HG02798 (cell line): ENCODE measurements at regions not wholly inside any gene's neighbourhood (a gene's known extent, or its start where the extent isn't known, plus 50 kb on each side); places are given as distances from the start of the nearest gene placed in this dataset.

Experiments used
- ATAC-seq: cut with Tn5 transposase; IDR thresholded peaks from one replicate; pipeline ENCODE4 v1.9.1; 2021; ENCODE audit warnings: mild to moderate bottlenecking; ENCODE audit not compliant: unreplicated experiment, poor library complexity

DNA sequence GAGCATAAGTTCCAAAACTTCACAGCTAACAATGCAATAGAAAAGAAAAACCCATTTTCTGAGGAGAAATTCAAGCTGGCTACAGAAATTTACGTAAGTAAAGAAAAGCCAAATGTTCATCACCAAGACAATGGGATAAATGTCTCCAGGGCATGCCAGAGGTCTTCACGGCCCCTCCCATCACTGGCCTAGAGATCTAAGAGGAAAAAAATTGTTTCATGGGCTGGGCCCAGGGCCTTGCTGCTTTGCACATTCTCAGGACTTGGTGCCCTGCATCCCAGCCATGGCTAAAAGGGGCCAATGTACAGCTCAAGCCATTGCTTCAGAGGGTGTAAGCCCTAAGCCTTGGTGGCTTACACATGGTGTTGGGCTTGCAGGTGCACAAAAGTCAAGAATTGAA, 443.6 kb downstream of the ELAVL2 start:
- ATAC-seq: no peak

DNA sequence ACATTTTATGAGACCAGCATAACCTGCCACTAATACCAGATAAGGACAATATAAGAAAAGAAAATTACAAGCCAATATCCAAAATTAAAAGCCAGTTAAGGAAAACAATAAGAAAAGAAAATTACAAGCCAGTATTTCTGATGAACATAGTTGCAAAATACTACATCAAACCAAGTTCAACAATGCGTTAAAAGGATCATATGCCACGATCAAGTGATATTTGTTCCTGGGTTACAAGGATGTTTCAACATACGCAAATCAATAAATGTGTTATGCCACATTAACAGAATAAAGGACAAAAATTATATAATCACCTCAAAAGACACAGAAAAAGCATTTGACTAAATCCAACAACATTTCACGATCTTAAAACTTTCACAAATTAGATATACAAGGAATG, 431.9 kb downstream of the ELAVL2 start:
- ATAC-seq: no peak

DNA sequence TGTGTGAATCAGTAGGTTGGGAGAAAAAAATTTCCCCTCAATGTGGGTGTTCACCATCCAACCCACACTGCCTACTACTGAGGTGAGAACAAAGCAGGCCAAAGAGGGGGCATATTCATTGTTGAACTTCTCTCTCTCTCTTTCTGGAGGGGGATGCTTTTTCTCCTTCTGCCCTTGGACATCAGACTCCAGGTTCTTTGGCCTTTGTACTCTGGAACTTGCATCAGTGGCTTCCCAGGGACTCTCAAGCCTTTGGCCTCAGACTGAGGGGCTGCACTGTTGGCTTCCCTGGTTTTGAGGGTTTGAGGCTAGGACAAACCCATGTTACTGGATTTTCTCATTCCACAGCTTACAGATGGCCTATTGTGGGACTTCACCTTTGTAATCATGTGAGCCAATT, 417.2 kb downstream of the ELAVL2 start:
- no peak for ATAC-seq

DNA sequence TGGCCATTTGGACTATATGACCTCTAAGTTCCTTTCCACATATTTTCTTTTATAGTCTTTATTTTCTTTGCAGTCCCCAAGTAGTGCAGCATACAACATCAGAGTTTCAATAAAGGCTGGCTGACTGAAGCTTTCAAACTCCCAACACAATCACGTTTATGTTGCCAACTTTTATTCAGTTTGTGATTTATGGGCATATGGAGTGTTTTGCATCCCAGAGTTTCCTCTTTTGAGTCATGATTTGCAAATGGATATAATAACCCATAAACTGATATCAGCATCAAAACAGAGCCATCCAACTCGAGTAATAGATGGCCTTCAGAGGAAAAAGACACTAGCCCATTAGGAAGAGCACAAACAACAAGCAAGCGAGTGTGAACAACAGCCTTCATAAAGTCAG, 414.0 kb downstream of the ELAVL2 start:
- no peak for ATAC-seq

DNA sequence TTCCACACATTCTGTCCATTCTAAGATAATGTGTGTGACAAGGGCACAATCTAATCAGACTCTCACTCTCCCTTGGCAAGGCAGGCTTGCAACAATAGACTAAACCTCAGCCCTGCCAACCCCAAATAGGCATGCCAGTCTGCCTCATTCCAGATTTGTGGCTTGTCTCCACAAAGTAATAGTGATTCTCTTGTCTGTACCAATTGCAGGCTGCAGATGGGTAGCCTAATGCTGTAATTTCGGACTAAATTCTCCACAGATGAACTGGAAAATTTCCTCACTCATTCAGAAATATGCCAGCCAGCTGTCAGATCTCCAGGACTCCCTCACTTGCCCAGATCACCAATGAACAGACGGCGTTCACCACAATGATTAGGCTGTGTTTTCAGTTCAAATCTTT, 413.6 kb downstream of the ELAVL2 start:
- no peak for ATAC-seq

DNA sequence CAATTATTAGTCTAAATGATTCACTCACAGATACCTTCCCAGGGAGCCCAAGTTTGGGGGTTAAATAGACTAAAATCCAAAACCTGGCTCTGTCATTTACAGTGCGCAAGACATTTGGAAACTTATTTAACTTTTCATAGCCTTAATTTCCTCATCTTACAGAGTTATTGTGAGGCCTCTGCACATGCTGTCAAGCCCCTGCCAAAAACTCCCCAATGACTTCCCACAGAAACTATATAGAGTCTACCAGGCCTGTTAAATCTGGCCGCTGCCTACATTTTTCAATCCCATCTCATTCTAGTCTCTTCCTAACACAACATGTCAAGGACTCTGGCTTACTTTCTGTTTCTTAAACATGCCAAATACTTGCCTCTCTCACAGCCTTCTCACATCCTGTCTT, 412.5 kb downstream of the ELAVL2 start:
- no peak for ATAC-seq

DNA sequence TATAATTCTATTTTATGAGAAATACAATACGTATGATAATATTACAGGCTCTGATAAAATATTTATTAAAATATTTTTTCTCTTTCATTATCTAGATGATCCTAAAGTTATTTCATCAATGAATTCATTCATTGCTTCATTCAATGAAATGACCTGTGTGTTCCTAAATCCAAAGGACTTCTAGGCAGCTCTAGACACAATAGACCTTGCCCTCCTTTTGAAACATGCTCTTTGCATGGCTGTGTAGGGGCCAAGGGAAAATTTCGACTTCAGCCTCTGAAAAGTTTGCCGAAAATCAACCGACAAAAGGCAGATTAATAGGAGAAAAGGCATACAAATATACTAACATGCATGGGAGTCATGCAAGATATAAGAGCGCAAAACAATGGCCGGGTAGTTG, 402.0 kb downstream of the ELAVL2 start:
- no peak for ATAC-seq

DNA sequence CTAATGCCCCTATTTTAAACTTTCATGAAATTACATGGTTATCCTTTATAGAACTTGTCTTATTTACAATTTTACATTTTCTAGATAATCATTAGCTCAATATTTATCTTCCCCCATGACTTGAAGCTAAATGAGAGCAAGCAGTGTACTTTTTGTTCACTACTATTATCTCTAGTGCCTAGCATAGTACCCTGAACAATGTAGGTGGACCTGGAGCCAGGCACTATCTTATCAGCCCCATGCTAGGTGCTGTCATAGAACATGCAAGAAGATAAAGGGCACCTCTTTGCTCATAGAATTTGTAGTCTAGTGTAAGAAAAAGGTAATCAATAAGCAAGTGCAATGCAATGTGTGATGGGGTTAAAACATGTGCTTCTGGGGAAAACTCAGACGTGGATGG, 399.9 kb downstream of the ELAVL2 start:
- ATAC-seq: no peak

DNA sequence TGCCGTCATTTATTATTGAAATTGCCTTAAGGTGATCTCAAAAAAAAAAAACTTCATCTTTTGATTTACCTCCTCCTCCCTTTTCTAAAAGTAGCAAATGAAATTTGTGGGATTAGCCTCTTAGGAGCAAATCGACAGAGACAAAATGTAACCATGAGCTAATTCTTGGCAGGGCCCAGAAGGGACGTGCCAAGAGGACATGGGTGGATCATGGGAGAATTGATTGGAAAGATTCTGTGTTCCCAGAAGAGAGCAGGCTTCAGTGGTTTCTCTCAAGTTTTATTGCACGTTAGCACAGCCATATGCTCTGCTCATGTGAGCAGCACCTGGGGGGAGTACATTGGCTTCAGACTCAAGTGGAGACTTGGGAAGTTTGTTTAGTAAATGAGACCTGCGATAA, 394.6 kb downstream of the ELAVL2 start:
- no peak for ATAC-seq

DNA sequence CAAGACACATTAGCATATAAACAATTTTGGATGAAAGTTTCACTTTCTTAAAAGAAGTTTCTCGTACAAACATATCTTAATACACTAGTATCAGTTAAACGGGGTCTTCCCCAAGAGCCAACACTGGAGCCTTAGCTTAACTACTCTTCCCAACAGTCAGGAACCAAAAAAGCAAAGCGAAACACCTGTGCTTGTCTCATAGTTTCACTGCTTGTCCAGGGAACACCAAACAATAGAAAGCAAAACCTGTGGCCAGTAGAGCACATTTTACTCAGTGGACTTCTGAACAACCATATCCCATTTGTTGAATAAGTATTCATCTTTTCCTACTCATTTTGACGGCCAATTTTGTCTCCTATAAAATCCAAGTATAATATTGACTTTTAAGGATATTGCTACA, 391.4 kb downstream of the ELAVL2 start:
- no peak for ATAC-seq

DNA sequence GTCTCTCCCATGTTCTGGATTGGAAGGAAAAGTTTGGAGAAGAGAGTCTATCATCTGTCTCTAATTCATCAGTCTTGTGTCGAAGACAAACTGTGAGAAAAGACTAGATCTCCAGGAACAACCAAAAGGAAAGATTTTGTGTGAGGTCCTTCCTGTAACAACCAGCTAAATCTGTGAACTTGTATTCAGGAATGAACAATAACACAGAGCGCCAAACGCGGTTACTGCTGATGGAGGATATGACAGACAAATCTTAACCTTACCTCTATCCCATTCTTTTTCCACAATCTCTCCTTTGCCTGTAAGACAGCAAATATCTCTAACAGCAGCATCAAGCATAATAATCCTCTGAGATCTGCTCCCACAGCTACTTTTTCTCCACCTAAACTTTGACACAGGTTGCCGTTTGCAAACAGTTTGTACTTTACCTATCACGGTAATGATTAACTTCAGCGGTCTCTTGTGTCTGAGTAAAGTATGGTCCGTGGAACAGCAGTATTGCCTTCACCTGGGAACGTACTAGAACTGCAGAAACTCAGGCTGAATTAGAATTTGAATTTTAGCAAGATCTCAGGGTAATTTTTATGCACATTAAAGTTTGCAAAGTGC, 387.6 kb downstream of the ELAVL2 start:
- no peak for ATAC-seq

DNA sequence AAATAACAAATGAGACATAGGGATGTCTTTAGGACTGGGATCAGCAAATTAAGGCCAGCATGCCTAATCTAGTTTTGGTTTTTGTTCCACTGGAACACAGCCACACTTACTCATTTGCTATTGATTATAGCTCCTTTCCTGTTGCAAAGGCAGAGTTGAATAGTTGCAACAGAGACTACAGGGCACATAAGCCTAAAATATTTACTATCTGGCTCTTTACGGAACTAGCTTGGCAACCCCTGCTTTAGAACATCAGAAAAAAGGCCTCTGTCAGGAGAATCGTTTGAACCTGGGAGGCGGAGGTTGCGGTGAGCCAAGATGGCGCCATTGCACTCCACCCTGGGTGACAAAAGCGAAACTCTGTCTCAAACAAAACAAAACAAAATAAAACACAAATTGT, 384.8 kb downstream of the ELAVL2 start:
- no peak for ATAC-seq

DNA sequence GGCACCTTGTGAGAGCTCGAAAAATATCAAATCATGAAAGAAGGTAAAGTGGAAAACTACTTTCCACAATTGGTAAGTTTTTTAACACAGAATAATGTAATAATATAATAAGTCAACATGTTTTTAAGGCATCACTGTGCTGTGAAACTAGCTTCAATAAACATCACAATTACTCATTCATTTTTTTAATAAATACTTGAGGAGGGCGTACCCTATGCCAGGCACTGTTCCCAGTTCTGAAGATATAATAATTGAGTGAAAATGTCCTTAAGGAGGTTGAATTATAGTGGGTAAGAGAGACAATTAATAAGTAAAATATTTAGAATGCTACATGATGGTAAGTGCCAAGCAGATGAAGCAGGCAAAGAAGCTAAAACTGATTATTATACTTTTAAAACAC, 381.4 kb downstream of the ELAVL2 start:
- ATAC-seq: no peak

DNA sequence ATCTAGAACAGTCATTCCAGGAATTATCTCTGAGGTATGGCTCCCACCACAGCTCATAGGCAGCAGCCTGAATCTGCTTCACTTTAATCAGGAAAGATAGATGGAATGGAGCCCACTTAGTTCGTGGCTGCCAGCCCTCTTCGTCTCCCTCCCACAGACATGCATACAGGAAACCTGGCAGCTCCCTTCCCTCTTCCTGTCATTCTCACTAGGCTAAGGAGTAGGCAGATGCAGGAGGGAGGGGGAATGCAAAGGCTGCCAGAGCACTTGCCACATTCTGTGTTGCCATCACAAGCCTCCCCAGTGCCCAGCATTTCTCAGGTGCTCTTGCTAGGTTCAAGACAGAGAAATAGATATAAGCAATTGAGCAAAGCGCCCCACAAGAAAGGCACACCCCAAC, 378.9 kb downstream of the ELAVL2 start:
- no peak for ATAC-seq

DNA sequence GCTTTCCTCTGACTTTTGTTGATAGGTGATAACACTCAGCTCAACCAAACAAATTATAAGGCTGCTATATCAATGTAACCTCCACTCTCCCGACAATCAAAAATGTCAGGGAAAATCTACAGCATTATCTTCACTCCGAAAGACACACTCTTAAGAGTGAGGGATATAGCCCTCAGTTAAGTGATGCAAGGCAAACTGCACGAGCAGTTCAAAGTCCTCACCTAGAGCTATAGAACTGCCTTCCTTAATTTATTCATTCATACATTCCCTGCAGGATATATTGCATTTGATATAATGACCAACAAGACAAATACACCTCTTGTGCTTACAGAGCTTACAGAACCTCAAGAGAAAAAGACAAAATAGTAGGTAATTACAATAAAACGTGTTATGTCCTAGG, 378.1 kb downstream of the ELAVL2 start:
- ATAC-seq: no peak

DNA sequence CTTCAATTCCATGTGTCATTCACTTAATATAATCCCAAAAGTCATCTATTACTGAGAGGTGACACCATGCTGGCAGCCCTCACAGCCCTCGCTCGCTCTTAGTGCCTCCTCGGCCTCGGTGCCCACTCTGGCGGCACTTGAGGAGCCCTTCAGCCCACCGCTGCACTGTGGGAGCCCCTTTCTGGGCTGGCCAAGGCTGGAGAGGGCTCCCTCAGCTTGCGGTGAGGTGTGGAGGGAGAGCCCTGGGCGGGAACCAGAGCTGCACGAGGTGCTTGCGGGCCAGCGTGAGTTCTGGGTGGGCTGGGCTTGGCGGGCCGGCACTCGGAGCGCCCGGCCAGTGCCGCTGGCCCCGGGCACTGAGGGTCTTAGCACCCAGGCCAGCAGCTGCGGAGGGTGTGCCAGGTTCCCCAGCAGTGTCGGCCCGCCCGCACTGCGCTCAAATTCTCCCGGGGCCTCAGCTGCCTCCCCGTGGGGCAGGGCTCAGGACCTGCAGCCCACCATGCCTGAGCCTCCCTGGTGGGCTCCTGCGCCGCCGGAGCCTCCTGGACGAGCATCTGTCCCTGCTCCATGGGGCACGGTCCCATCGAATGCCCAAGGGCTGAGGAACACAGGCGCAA, 374.1 kb downstream of the ELAVL2 start:
- ATAC-seq: no peak

DNA sequence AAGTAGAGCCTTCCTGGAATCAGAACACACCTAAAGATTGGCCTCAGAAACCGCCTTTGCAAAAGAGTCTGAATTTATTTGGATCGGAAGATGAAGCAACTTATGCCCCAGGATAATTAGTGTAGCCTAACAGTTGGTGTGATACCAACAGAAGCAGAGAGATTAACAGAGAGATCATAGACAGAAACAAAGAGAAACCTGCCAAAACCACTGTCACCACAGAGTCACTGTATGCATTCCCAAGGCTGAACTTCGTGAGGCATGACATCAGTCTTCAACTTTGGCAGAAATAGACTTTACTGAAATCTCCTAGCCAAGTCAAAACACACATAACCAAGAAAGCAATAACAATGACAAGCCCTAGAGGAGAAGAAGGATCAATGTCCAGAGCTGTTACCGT, 361.8 kb downstream of the ELAVL2 start:
- ATAC-seq: no peak

DNA sequence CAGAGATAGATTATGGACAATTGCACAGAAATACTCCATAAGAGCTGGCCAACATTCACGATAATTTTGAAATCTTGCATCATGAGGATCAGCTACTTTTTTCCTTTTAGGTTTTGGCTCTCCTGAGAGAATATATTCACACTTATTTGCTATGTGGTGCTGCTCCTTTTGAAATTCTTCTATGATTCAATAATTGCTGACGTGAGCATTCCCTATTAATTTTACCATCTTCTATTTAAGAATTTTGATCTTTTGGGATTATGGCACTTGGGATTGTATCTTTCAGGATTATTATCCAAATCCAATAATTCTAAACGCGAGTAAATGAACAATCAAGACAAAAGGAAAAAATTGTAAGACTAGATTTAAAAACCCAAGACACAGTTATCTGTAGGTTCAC, 358.8 kb downstream of the ELAVL2 start:
- ATAC-seq: no peak

DNA sequence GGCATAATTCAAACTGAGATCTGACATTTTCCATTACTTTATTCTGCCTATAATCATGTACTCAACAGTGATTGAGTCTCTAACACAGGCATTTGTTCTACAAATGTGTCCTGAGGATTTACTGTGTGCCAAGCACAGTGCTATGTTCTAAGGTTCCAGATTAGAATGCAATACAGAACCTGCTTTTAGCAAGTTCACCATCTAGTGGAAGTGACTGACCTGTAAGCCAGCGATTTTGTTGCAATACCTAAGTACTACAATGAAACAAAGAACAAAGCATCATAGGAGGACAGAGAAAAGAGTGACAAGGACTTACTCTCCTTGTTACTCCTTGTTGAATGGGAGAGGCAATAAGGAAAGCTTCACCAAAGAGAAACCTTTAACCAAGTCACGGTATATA, 348.1 kb downstream of the ELAVL2 start:
- ATAC-seq: no peak

DNA sequence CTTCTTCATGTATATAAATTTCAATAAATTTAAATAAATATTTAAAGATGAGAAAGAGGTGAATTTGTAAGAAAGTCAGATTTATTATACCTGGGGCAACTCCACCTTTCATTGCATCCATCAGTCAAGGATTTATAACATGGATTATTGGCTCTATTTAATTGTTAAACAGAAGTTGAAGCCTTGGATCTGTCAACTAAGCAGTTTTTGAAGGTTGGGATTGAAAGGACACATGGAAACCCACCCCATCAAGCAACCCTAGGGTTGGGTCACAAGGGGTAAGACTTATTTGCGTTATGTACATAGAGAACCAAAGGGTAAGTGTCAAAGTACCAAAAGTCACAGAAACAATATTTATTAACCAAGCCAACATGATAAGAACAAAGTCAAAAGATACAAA, 342.5 kb downstream of the ELAVL2 start:
- no peak for ATAC-seq

DNA sequence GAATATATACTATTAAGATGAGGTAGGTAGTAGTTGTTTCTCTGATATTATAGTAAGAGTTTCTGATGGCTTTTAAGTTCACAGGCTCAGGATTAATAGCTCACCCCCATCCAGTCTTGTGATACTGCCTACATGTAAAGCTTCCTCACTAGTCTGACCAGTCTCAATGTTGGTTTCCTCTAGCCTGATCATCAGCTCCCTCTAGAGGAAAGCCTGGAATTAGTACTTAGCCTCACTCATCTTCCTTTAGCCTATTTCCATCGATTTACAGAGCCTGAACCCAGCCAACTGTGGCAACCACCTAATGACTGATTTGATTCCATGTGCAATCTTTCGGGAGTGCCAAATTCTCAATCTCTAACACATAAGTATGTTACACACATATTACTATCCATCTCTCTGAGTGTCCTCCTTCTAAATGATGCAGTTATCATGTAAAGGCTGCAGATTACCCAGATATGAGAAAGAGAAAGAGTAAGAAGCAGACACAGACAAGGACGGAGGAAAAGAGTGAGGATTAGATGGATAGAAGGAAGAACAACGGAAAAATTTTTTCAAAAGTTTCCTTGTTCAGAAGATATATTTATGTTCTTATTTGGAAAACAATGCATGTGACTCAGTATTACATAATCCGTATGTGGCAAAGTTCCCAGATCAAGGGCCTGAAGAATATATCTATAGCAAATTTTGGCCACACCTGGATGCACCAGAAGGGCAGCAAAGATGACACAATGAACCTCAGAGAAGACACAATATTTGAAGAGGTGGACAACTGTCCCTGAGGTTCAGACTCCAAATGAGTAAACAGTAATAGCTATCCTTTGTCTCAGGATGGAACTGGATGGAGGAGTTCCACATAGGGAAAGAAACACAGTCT, 333.7 kb downstream of the ELAVL2 start:
- no peak for ATAC-seq

DNA sequence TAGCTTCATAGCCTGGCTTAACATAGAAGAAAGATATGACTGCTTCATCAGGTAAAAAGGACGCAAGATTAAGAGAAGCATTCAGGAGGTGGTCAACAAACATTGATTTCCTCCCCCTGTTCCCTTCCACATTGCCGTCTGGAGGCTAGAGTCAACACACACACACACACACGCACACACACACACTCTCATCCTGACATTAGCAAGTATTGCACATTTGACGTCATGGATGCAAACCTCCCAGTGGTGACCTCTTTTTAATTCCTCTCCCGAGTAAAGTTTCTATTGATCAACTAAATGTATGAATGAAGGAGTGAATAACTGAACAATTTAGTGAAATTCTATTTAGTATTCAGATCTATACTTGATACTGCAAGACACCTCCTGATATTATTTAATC, 332.8 kb downstream of the ELAVL2 start:
- no peak for ATAC-seq
